ENCODE measurements at regions not wholly inside any gene's neighbourhood (a gene's known extent, or its start where the extent isn't known, plus 50 kb on each side); places are given as distances from the start of the nearest gene placed in this dataset.

DNA sequence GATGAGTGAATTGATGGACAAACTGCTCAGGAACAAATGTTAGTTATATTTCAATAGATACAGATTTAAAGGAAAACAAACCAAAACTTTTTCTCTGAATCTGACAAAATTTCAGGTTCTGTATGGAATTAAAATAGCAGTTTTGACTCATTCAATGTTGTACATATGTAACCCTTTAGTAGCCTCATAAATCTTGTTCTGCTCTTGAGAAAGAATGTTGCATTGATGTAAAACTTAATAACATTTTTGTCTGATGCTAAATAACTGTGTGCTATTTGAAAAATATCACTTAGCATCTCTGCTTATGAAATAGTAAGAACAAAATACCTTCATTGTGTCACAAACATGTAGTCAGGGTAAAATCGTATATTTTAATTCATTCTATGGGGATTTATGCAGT is 168.9 kb upstream of the NOVA1 start:
- no peak for ATAC-seq (ENCODE audit: insufficient read depth, low FRiP score)
- no peak overlapping the region for H3K4me3 ChIP-seq
- TF ChIP-seq CTCF (IDR thresholded peaks at IDR 0.05; ENCODE audit: control extremely low read depth, extremely low read depth): no peak
- 87 to 92% methylated on average over 1 of the region's 1 CpG for WGBS, 2 donors
- H3K4me1 ChIP-seq (ENCODE audit: control insufficient read depth in 5 of 5, insufficient read depth in 5 of 5, low read length in 5 of 5): peaks cover 0 to 13% (median 0%) of the 10 kb centered on the region in 5 donors
- H3K27me3 ChIP-seq (ENCODE audit: control insufficient read depth in 3 of 3, insufficient read depth in 3 of 3, low read length in 2 of 3): no peaks in the 10 kb centered on the region
- H3K9me3 ChIP-seq (ENCODE audit: control insufficient read depth in 4 of 4, insufficient read depth in 3 of 4, low read length in 3 of 4): no peaks in the 10 kb centered on the region
- no peak for DNase-seq
- H3K27ac ChIP-seq (ENCODE audit: low read depth in 1 of 2, low read length in 1 of 2): no peak overlapping the region
- H3K36me3 ChIP-seq (ENCODE audit: control insufficient read depth in 4 of 4, insufficient read depth in 4 of 4, low read length in 4 of 4): no peaks in the 10 kb centered on the region
- no peak overlapping the region for H3K9ac ChIP-seq (ENCODE audit: insufficient read depth in 1 of 2, low read length in 2 of 2)

GRCh38 chr14:26773906-26774593 is 176.2 kb upstream of the NOVA1 start:
- WGBS, 2 donors: 54 to 63% methylated on average over 5 of the region's 5 CpGs
- ATAC-seq (ENCODE audit: insufficient read depth, low FRiP score): no peak

GRCh38 chr14:26775765-26776563 is 178.1 kb upstream of the NOVA1 start:
- H3K36me3 ChIP-seq (ENCODE audit: control insufficient read depth in 4 of 4, insufficient read depth in 4 of 4, low read length in 4 of 4): no peaks in the 10 kb centered on the region
- no peaks in the 10 kb centered on the region for H3K4me1 ChIP-seq (ENCODE audit: control insufficient read depth in 5 of 5, insufficient read depth in 5 of 5, low read length in 5 of 5)
- H3K27ac ChIP-seq (ENCODE audit: low read depth in 1 of 2, low read length in 1 of 2): no peak overlapping the region
- WGBS, 2 donors: 49 to 67% methylated on average over 5 of the region's 5 CpGs
- H3K27me3 ChIP-seq (ENCODE audit: control insufficient read depth in 3 of 3, insufficient read depth in 3 of 3, low read length in 2 of 3): no peaks in the 10 kb centered on the region
- H3K9me3 ChIP-seq (ENCODE audit: control insufficient read depth in 4 of 4, insufficient read depth in 3 of 4, low read length in 3 of 4): no peaks in the 10 kb centered on the region
- H3K9ac ChIP-seq (ENCODE audit: insufficient read depth in 1 of 2, low read length in 2 of 2): no peak overlapping the region
- ATAC-seq (ENCODE audit: insufficient read depth, low FRiP score) (peak; percentile 41), DNase-seq (peak in 2 of 3 donors; percentile 3 to 33)
- no peak for TF ChIP-seq CTCF (IDR thresholded peaks at IDR 0.05; ENCODE audit: control extremely low read depth, extremely low read depth)
- H3K4me3 ChIP-seq: no peak overlapping the region

More at GRCh38 chr14:26773906-26774593, 176.2 kb upstream of the NOVA1 start:
- H3K27ac ChIP-seq (ENCODE audit: low read depth in 1 of 2, low read length in 1 of 2): no peak overlapping the region
- no peak overlapping the region for H3K9ac ChIP-seq (ENCODE audit: insufficient read depth in 1 of 2, low read length in 2 of 2)
- no peaks in the 10 kb centered on the region for H3K9me3 ChIP-seq (ENCODE audit: control insufficient read depth in 4 of 4, insufficient read depth in 3 of 4, low read length in 3 of 4)
- H3K36me3 ChIP-seq (ENCODE audit: control insufficient read depth in 4 of 4, insufficient read depth in 4 of 4, low read length in 4 of 4): no peaks in the 10 kb centered on the region
- no peak overlapping the region for H3K4me3 ChIP-seq
- H3K4me1 ChIP-seq (ENCODE audit: control insufficient read depth in 5 of 5, insufficient read depth in 5 of 5, low read length in 5 of 5): no peaks in the 10 kb centered on the region
- H3K27me3 ChIP-seq (ENCODE audit: control insufficient read depth in 3 of 3, insufficient read depth in 3 of 3, low read length in 2 of 3): no peaks in the 10 kb centered on the region
- TF ChIP-seq CTCF (IDR thresholded peaks at IDR 0.05; ENCODE audit: control extremely low read depth, extremely low read depth): no peak
- no peak for DNase-seq

All from lung (tissue), 11 donors.